Fibroblast of skin of scalp (primary cell): ENCODE measurements at regions not wholly inside any gene's neighbourhood (a gene's known extent, or its start where the extent isn't known, plus 50 kb on each side); places are given as distances from the start of the nearest gene placed in this dataset.

Experiments
- DNase-seq: peaks from one replicate; pipeline ENCODE4 v3.0.0-alpha.2; 2013

GRCh38 chr16:18050777-18051176 lies 285.8 kb downstream of the NPIPA8 start:
- DNase-seq = no peak

GRCh38 chr16:18050234-18050633 lies 286.3 kb downstream of the NPIPA8 start:
- no peak for DNase-seq

GRCh38 chr16:18049547-18050133 lies 286.9 kb downstream of the NPIPA8 start:
- no peak for DNase-seq

GRCh38 chr16:18048853-18049546 lies 287.5 kb downstream of the NPIPA8 start:
- DNase-seq = no peak

GRCh38 chr16:18047761-18048160 lies 288.8 kb downstream of the NPIPA8 start:
- DNase-seq = no peak

- no peak for DNase-seq
Measured at GRCh38 chr16:18045356-18045755, 291.2 kb downstream of the NPIPA8 start.

- DNase-seq = no peak
Measured at GRCh38 chr16:18041864-18042834, 294.4 kb downstream of the NPIPA8 start.

- DNase-seq = no peak
Measured at GRCh38 chr16:18039931-18040330, 296.6 kb downstream of the NPIPA8 start.

GRCh38 chr16:18037051-18037450 lies 299.5 kb downstream of the NPIPA8 start:
- no peak for DNase-seq

- DNase-seq = no peak
Measured at GRCh38 chr16:18024611-18025010, 311.9 kb downstream of the NPIPA8 start.

- DNase-seq = no peak
Measured at GRCh38 chr16:18018376-18018775, 318.2 kb downstream of the NPIPA8 start.

- no peak for DNase-seq
Measured at GRCh38 chr16:18013863-18014262, 322.7 kb downstream of the NPIPA8 start.

GRCh38 chr16:18008356-18008755 lies 328.2 kb downstream of the NPIPA8 start:
- DNase-seq = no peak

GRCh38 chr16:18003033-18003432 lies 333.5 kb downstream of the NPIPA8 start:
- DNase-seq = no peak

GRCh38 chr16:17998996-17999395 lies 337.5 kb downstream of the NPIPA8 start:
- DNase-seq = no peak

GRCh38 chr16:17998550-17998949 lies 338.0 kb downstream of the NPIPA8 start:
- no peak for DNase-seq

GRCh38 chr16:17994027-17994426 lies 342.5 kb downstream of the NPIPA8 start:
- DNase-seq = no peak

GRCh38 chr16:17992416-17992815 lies 344.1 kb downstream of the NPIPA8 start:
- DNase-seq = no peak

GRCh38 chr16:17989255-17989654 lies 347.3 kb downstream of the NPIPA8 start:
- no peak for DNase-seq

- DNase-seq = no peak
Measured at GRCh38 chr16:17988839-17989238, 347.7 kb downstream of the NPIPA8 start.

GRCh38 chr16:17986991-17987390 lies 349.5 kb downstream of the NPIPA8 start:
- no peak for DNase-seq

GRCh38 chr16:17984810-17985209 lies 351.7 kb downstream of the NPIPA8 start:
- DNase-seq = no peak
